Testis (tissue), 2 donors: ENCODE measurements at regions not wholly inside any gene's neighbourhood (a gene's known extent, or its start where the extent isn't known, plus 50 kb on each side); places are given as distances from the start of the nearest gene placed in this dataset.

Experiments
- DNase-seq: peaks from one replicate; pipeline ENCODE4 v3.0.0-alpha.2; 2019
- H3K27ac ChIP-seq, 2 donors: fragments of 200-600 bp; sonication (generic); one replicate each; pipeline ENCODE4 v1.5.1; 2019
- H3K27me3 ChIP-seq: fragments of 200-600 bp; sonication (generic); one replicate; pipeline ENCODE4 v1.5.1; 2019
- H3K36me3 ChIP-seq: fragments of 200-600 bp; sonication (generic); one replicate; pipeline ENCODE4 v1.5.1; 2017; ENCODE audit warnings: low read depth; ENCODE audit errors: missing control alignments
- H3K4me1 ChIP-seq: fragments of 200-600 bp; sonication (generic); one replicate; pipeline ENCODE4 v1.5.1; 2019
- H3K4me3 ChIP-seq, 2 donors: fragments of 200-600 bp; sonication (generic); one replicate each; pipeline ENCODE4 v1.5.1; 2017 to 2019
- H3K9me3 ChIP-seq: fragments of 200-600 bp; sonication (generic); one replicate; pipeline ENCODE4 v1.5.1; 2017
- POLR2A ChIP-seq: fragments of 450-650 bp; IDR thresholded peaks from one replicate; pipeline ENCODE4 v1.6.1; 2017; ENCODE audit warnings: antibody characterized with exemption, mild to moderate bottlenecking, moderate library complexity
- WGBS, 2 donors: methylation state at CpG; one replicate each; pipeline ENCODE4 v1.1.5; 2018; 5-methylcytosine and 5-hydroxymethylcytosine counted together
- intact Hi-C: fragments of 100-400 bp; cut with DNase I; formaldehyde crosslinking; loops from one replicate; pipeline ENCODE4 v1.15.1; 2023; ENCODE audit warnings: low total_unique reads
- TF ChIP-seq, protein P1 (sequence below), 3 experiments: fragments of 450-650 bp in 2 of 3; fragments of 200-600 bp in 1 of 3; sonication (generic) in 1 of 3; IDR thresholded peaks; one replicate each; pipeline ENCODE4 v1.5.1; 2016 to 2019; ENCODE audit warnings: antibody characterized with exemption in 3 of 3, mild to moderate bottlenecking in 2 of 3, moderate library complexity in 1 of 3

DNA sequence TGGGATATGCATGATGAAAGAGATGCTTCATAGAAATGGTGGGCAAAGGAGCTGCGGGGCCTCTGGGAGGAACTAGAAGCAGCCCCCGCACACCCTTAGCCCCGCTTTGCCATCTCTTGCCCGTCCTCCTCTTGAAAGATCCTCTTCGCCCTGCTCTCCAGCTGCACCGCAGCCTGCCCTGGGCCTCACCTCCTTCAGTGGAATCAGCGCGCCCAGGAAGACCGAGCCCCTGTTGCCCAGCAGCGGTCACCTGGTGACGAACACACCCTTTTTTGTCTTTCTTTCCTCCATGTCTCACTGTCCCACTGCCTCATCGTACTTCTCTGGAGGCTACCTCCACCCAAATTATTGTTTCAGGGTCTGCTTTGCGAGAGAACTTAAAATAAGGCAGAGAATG, 807.6 kb downstream of the UQCRFS1 start:
- TF ChIP-seq, protein P1, sequence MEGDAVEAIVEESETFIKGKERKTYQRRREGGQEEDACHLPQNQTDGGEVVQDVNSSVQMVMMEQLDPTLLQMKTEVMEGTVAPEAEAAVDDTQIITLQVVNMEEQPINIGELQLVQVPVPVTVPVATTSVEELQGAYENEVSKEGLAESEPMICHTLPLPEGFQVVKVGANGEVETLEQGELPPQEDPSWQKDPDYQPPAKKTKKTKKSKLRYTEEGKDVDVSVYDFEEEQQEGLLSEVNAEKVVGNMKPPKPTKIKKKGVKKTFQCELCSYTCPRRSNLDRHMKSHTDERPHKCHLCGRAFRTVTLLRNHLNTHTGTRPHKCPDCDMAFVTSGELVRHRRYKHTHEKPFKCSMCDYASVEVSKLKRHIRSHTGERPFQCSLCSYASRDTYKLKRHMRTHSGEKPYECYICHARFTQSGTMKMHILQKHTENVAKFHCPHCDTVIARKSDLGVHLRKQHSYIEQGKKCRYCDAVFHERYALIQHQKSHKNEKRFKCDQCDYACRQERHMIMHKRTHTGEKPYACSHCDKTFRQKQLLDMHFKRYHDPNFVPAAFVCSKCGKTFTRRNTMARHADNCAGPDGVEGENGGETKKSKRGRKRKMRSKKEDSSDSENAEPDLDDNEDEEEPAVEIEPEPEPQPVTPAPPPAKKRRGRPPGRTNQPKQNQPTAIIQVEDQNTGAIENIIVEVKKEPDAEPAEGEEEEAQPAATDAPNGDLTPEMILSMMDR (IDR thresholded peaks at IDR 0.05): no peak
- no peak for TF ChIP-seq POLR2A
- intact Hi-C loops: no loop called here
- Histone ChIP-seq H3K4me1 (no peaks in the 10 kb centered on the region), H3K27me3 (no peaks in the 10 kb centered on the region), H3K9me3 (no peaks in the 10 kb centered on the region), H3K27ac (no peak overlapping the region), H3K4me3 (peak overlapping the region in 1 of 2 donors; percentile 41), H3K36me3 (no peaks in the 10 kb centered on the region)
- 16 to 17% methylated on average over 13 of the region's 13 CpGs for WGBS, 2 donors
- no peak for DNase-seq

DNA sequence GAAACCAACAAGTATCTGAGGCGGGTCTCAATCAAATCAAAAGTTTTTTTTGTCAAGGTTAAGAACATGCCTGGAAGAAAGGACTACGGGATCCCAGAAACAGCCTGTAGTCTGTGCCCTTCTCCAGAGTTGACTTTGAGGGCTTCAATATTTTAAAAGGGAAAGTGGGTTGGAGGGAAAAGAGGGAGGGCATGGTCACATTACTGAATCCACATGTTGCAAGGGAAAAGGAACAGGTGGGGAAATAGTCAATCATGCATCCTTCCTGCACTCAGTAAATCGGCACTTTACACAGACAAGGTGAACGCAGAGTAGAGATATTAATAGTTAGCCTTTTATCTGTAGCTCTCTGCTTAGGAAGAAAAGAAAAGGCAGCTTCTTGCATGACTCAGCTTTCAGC, 808.5 kb downstream of the UQCRFS1 start:
- no peak overlapping the region for H3K4me3 ChIP-seq
- no peaks in the 10 kb centered on the region for H3K27me3 ChIP-seq
- H3K27ac ChIP-seq: no peak overlapping the region
- intact Hi-C loops: no loop called here
- no peaks in the 10 kb centered on the region for H3K4me1 ChIP-seq
- no peak for DNase-seq
- no peaks in the 10 kb centered on the region for H3K9me3 ChIP-seq
- no peaks in the 10 kb centered on the region for H3K36me3 ChIP-seq
- no peak for TF ChIP-seq POLR2A
- TF ChIP-seq, protein P1 (IDR thresholded peaks at IDR 0.05): no peak
- 48 to 52% methylated on average over 4 of the region's 4 CpGs for WGBS, 2 donors

DNA sequence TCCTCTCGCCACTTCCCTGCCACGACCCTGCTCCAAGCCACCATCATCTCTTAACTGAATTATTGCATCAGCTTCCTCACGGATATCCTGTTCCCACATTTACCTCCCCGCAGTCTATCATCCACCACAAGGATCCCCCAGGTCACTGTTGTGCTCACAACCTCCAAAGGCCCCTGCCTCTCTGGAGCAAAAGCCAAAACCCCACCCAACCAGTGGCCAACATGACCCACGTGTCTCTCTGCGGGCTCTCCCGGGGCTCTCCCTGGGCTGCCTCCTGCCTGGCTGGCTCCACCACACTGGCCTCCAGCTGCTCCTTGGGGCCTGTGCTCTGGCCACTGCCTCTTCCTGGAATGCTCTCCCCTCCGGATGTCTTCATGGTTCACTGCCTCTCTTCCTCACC, 809.3 kb downstream of the UQCRFS1 start:
- no peaks in the 10 kb centered on the region for H3K36me3 ChIP-seq
- 70 to 71% methylated on average over 8 of the region's 8 CpGs for WGBS, 2 donors
- no peak overlapping the region for H3K27ac ChIP-seq
- H3K4me1 ChIP-seq: no peaks in the 10 kb centered on the region
- TF ChIP-seq POLR2A: no peak
- TF ChIP-seq, protein P1 (IDR thresholded peaks at IDR 0.05): no peak
- no peaks in the 10 kb centered on the region for H3K9me3 ChIP-seq
- intact Hi-C loops: no loop called here
- no peak for DNase-seq
- no peak overlapping the region for H3K4me3 ChIP-seq
- no peaks in the 10 kb centered on the region for H3K27me3 ChIP-seq

DNA sequence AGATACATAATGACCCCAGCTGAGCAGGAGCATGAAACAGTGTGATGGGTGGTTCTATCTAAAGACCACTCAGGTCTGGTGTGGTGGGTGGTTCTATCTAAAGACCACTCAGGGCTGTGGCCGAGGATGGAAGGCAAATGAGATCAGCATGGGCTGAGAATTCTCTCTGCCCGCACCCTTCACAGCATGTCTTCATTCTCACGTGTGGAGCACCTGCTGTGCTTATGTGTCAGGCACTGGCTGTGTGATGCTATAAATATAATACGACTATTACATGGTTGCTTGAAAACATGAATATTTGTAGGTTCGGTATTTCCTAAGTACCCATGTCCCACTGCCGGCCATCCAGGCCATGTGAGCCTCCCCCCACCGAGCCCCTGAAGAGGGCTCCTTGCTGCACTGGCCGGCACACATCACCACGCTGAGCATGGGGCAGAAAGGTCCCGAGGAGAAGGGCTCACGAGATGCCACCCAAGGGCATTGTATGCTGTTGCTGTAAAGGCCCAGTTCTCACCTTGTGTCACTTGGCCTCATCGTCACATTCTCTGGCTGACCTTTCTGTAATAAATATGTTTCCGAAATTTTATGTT, 810.2 kb downstream of the UQCRFS1 start:
- no peak overlapping the region for H3K4me3 ChIP-seq
- no peak for DNase-seq
- H3K36me3 ChIP-seq: no peaks in the 10 kb centered on the region
- intact Hi-C loops: no loop called here
- H3K27ac ChIP-seq: no peak overlapping the region
- H3K27me3 ChIP-seq: no peaks in the 10 kb centered on the region
- no peaks in the 10 kb centered on the region for H3K4me1 ChIP-seq
- H3K9me3 ChIP-seq: no peaks in the 10 kb centered on the region
- 64 to 79% methylated on average over 13 of the region's 13 CpGs for WGBS, 2 donors
- TF ChIP-seq, protein P1 (IDR thresholded peaks at IDR 0.05): no peak
- no peak for TF ChIP-seq POLR2A

DNA sequence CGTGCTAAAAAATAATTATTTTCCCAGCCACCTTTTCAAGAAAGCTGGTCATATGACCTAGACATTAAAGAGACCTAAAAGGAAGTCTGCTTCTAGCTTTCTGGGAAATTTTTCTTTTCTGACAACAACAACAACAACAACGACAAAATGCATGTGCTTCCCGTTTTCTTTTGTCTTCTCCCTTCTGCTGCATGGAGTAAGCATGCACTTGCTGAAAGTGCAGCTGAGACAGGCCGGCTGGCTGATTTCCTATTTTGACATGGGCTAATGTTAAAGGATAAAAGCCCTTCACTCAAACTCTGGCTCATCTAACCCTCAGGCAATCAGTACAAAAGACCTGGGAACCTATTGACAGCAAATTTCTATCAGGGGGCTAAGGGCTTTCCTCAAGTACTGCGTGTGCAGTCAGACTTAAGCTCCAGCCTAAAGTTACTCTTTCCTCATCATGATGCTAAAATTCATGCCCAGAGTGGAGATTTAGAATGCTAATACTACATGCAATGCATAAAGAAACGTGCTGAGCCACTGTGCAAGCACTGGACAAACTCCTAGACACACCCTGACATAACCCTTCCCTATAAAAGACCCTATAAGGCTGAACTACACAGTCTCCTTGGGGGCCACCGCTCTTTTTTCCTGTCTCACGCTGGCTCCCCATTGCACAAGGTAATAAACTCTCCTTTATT, 811.1 kb downstream of the UQCRFS1 start:
- no peak overlapping the region for H3K27ac ChIP-seq
- intact Hi-C loops: no loop called here
- H3K4me1 ChIP-seq: no peaks in the 10 kb centered on the region
- no peaks in the 10 kb centered on the region for H3K36me3 ChIP-seq
- no peaks in the 10 kb centered on the region for H3K27me3 ChIP-seq
- H3K9me3 ChIP-seq: no peaks in the 10 kb centered on the region
- DNase-seq: no peak
- TF ChIP-seq POLR2A: no peak
- TF ChIP-seq, protein P1 (IDR thresholded peaks at IDR 0.05): no peak
- WGBS, 2 donors: 77 to 78% methylated on average over 8 of the region's 8 CpGs
- H3K4me3 ChIP-seq: no peak overlapping the region
